ENCODE measurements at regions not wholly inside any gene's neighbourhood (a gene's known extent, or its start where the extent isn't known, plus 50 kb on each side); places are given as distances from the start of the nearest gene placed in this dataset.
"Not testable (repeated sequence)": the region's sequence is repeated elsewhere in the genome, so short reads cannot be mapped to it uniquely, and the experiment has no call there.

- DNase-seq: no peak
Observed at GRCh38 chr7:11221984-11222383, 248.3 kb downstream of the PHF14 start.

GRCh38 chr7:11224535-11224934, 250.9 kb downstream of the PHF14 start:
- DNase-seq: no peak

GRCh38 chr7:11228515-11228914, 254.8 kb downstream of the PHF14 start:
- no peak for DNase-seq

DNA sequence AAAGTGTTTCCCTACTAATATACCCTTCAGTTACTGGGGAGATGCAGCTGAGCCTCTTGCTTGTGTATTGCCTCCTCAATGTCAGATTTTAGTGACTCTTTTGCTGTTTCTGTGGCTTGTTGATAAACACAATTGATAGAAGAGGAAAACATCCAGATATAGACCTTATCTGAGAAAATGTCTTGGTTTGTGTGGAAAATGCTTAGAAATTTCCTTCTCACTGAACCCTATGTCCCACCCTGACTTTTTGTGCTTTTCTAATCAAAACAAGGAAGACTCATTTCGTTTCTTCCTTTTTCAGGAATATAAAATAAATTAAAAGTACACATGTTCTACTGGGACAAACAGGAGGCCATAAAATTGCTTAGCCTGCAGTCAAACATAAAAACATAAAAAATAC, 257.5 kb downstream of the PHF14 start:
- DNase-seq: no peak

- DNase-seq: no peak
Observed at GRCh38 chr7:11232462-11232861, 258.8 kb downstream of the PHF14 start.

- DNase-seq: no peak
Observed at GRCh38 chr7:11233871-11234270, 260.2 kb downstream of the PHF14 start.

DNA sequence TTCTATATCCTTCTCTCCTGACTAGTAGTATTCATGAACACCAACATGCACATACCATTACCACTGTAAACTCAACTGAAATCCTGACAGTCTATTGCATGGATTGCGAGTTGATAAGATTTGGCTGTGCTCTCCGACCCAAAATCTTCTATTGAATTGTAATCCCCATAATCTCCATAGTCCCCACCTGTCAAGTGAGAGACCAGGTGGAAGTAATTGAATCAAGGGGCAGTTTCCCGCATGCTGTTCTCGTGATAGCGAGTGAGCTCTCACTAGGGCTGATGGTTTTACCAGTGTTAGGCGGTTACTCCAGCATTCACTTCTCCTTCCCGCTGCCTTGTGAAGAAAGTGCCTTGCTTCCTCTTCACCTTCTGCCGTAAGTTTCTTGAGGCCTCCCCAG, 261.8 kb downstream of the PHF14 start:
- no peak for DNase-seq

DNA sequence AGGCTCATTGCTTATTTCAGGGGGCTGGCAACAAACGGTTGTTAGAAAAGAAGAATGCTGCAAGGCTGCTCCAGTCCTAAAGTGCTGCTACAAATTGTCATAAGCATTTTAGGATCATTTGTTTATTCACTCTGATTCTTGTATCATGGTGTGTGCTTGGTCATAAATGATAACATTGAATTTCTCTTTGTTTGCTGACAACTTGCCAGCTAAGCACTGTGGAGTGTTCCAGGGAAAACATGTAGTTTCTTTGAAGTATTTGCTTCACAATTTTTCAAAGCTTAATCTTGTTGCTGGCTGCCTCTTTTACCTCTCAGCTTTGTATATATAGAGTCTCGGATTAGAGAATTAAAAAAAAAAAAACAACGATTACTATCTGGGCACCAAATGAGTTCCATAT, 263.0 kb downstream of the PHF14 start:
- DNase-seq: no peak

GRCh38 chr7:11237742-11238141, 264.1 kb downstream of the PHF14 start:
- no peak for DNase-seq

GRCh38 chr7:11239316-11239715, 265.6 kb downstream of the PHF14 start:
- peak; percentile 9 for DNase-seq

DNA sequence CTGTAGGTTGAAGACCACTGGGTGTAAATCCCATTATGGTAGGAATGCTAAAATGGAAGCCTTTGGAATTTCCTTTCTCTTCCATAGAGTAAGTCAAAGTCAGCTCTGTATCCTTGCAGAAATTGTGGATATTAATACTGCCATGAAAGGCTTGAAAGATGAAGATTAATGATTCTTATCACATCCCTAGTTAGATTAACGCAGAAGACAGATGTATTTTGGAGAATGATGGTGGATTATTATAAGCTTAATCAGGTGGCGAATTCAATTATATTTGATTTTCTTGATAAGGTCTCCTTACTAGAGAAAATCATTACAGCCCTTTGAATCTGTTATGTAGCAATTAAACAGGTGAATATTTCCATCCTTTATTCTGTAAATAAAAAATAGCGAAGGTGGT, 270.1 kb downstream of the PHF14 start:
- DNase-seq: no peak

GRCh38 chr7:11244149-11244548, 270.5 kb downstream of the PHF14 start:
- no peak for DNase-seq

GRCh38 chr7:11247545-11247944, 273.9 kb downstream of the PHF14 start:
- no peak for DNase-seq

- no peak for DNase-seq
Observed at GRCh38 chr7:11251436-11251835, 277.8 kb downstream of the PHF14 start.

GRCh38 chr7:11252011-11252607, 278.4 kb downstream of the PHF14 start:
- DNase-seq: no peak

DNA sequence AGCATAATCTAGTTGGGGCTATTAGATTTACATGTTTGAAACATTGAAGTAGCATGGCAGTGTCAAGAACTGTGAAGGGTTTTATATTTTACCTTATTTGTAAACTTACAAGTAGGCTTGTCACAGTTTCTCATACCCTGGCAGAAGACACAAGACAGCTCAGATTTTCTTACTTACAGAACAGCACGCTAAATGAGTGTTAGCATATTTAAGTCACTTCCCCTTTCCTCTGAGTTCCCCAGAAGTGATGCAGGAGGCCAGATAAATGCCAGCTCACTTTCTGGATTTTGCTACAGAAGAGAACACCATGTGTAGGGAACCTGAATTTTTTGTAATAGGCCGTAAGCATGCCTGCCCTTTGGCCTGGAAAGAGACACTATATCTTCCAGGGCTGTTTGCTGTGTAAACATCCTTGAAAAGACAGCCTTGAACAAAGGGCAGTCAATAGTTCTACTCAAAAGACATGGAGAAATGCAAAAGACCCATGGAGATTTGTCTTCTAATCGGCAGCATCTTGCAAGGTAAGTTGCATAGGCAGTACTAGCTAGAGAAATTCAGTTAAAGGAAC, 279.1 kb downstream of the PHF14 start:
- no peak for DNase-seq

- DNase-seq: no peak
Observed at GRCh38 chr7:11256501-11256900, 282.8 kb downstream of the PHF14 start.

DNA sequence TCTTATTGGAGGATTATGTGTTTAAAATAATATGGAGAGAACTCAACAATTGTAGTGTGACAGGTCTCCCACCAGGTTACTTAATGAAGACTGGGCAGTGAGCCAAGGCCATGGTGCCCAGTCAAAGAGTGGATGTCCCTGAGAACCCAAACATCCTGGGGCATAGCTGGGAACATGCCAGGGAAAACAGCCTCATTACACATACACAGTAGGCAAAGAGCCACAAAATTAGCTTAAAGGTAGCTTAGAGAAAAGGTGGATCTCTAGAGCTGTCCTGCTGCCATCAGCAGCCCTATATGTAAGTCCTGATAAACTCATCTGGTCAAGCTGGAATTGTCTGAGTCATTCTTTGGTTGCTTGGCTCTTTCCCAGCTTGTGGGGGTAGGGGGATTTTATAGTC, 287.8 kb downstream of the PHF14 start:
- DNase-seq: no peak

DNA sequence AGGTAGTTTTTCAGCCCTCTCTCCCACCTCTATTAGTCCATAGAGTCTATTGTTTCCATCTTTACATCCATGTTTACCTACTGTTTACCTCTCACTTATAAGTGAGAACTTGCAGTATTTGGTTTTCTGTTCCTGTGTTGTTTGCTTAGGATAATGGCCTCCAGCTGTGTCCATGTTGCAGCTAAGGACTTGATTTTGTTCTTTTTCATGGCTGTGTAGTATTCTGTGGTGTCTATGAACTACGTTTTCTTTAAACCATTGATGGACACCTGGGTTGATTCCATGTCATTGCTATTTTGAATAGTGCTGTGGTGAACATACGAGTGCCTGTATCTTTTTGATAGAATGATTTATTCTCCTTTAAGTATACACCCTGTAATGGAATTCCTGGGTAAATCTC, 292.4 kb downstream of the PHF14 start:
- no peak for DNase-seq

- no peak for DNase-seq
Observed at GRCh38 chr7:11272352-11272751, 298.7 kb downstream of the PHF14 start.

DNA sequence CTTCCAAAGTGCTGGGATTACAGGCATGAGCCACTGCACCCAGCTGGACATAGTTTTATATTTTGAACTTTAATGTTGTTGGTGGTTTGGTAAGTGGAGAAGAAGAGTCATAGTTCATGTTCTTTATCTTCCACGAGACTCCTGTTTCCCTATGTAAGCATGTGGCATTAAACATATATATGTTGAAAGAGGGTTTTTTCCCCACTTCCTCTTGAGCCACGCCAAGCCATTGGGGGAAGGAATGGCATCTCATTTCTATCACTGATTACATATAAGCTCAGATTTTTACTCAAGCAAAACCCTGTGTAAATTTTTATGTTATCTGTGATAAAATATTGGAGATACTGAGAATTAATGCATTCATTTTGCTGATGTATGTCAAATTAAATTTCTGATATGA, 300.4 kb downstream of the PHF14 start:
- DNase-seq: no peak

DNA sequence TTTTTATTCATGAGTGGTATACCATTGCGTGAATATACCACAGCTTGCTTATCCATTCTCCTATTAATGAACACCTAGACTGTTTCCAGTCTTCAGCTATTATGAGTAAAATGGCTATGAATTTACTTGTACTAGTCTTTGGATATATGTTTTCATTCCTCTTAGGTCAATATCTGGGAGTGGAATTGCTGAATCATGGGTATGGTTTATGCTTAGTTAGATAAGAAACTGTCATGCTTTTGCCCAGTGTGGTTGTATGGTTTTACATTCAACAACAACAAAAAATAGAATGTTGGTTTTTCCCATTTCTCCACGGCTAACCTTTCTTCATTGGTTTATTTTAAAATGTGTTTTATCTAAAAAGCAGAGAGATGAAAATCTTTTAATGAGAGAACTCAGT, 308.3 kb downstream of the PHF14 start:
- DNase-seq: no peak

DNA sequence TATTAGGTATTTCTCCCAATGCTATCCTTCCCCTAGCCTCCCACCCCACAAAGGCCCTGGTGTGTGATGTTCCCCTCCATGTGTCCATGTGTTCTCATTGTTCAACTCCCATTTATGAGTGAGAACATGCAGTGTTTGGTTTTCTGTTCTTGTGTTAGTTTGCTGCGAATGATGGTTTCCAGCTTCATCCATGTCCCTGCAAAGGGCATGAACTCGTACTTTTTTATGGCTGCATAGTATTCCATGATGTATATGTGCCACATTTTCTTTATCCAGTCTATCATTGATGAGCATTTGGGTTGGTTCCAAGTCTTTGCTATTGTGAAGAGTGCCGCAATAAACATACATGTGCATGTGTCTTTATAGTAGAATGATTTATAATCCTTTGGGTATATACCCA, 309.9 kb downstream of the PHF14 start:
- DNase-seq: not testable (repeated sequence)

DNA sequence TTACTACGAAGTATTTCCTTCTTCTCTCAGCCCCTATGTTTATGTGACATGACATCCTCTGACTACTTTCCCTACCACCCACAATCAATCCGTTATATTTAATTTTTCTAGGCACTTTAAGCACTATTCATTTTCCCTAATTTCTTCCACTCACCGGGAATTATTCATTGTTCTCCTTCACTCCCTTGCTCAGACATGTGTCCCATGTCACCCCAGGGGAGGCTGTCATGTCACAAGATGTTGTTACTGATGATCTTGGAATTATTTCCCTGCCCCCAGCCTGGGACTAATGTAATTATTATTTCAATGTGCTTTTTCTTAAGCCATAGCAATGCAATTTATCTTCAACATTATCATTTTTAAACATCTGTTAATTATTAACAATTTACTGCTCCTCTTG, 317.2 kb downstream of the PHF14 start:
- no peak for DNase-seq

DNA sequence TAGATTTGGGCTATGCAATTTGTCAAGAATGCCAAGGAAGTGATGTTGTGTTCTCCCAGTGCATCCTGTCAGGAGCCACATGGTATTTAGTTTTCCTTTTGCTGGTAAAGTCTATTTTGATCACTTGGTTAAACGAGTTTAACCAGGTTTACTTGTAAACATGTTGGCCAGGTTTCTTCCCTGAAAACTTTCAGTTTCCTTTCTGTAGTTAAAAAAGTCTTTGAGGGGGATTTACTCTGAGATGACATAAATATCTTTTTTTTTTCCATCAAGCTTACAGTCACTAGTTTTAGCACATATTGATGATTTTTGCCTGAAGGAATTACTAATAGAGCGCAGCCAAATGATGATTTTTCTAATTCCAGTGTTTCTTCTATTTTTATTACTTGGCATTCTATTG, 320.5 kb downstream of the PHF14 start:
- DNase-seq: no peak

Data from NCI-H226 (cell line).